Activated effector memory CD4-positive, alpha-beta T cell treated with anti-CD3 and anti-CD28 coated beads, Interleukin-2, amount 50 U/mL, for 16 hours (primary cell): ENCODE measurements at regions not wholly inside any gene's neighbourhood (a gene's known extent, or its start where the extent isn't known, plus 50 kb on each side); places are given as distances from the start of the nearest gene placed in this dataset.
"Not testable (repeated sequence)": the region's sequence is repeated elsewhere in the genome, so short reads cannot be mapped to it uniquely, and the experiment has no call there.

Source experiments
- DNase-seq: peaks from one replicate; pipeline ENCODE4 v3.0.0-alpha.2; 2020

- DNase-seq, result not testable (repeated sequence)
Observed at GRCh38 chr17:21782107-21782506, 89.8 kb downstream of the KCNJ18 start.

GRCh38 chr17:21782604-21783003 is 90.3 kb downstream of the KCNJ18 start:
- DNase-seq, result not testable (repeated sequence)

- DNase-seq, result peak; percentile 46
Observed at GRCh38 chr17:21783017-21783416, 90.7 kb downstream of the KCNJ18 start.

GRCh38 chr17:21814272-21814671 is 121.9 kb downstream of the KCNJ18 start:
- DNase-seq, result not testable (repeated sequence)

- DNase-seq, result no peak
Observed at GRCh38 chr17:21814776-21815175, 122.5 kb downstream of the KCNJ18 start.

GRCh38 chr17:21815352-21816063 is 123.2 kb downstream of the KCNJ18 start:
- DNase-seq, result no peak

- no peak for DNase-seq
Observed at GRCh38 chr17:21816592-21817567, 124.6 kb downstream of the KCNJ18 start.

- DNase-seq, result no peak
Observed at GRCh38 chr17:21817791-21818364, 125.6 kb downstream of the KCNJ18 start.

GRCh38 chr17:21823090-21823489 is 130.8 kb downstream of the KCNJ18 start:
- DNase-seq, result no peak

- no peak for DNase-seq
Observed at GRCh38 chr17:21823643-21824042, 131.3 kb downstream of the KCNJ18 start.

GRCh38 chr17:21841839-21842238 is 149.5 kb downstream of the KCNJ18 start:
- no peak for DNase-seq

GRCh38 chr17:21842332-21843317 is 150.3 kb downstream of the KCNJ18 start:
- no peak for DNase-seq

- DNase-seq, result no peak
Observed at GRCh38 chr17:21843318-21843865, 151.1 kb downstream of the KCNJ18 start.

GRCh38 chr17:21843951-21844590 is 151.7 kb downstream of the KCNJ18 start:
- DNase-seq, result no peak

- DNase-seq, result not testable (repeated sequence)
Observed at GRCh38 chr17:21848510-21848909, 156.2 kb downstream of the KCNJ18 start.

- DNase-seq, result not testable (repeated sequence)
Observed at GRCh38 chr17:21849030-21849429, 156.7 kb downstream of the KCNJ18 start.

- not testable (repeated sequence) for DNase-seq
Observed at GRCh38 chr17:21850614-21851013, 158.3 kb downstream of the KCNJ18 start.
